Femur (tissue), 1 donor: ENCODE measurements at regions not wholly inside any gene's neighbourhood (a gene's known extent, or its start where the extent isn't known, plus 50 kb on each side); places are given as distances from the start of the nearest gene placed in this dataset.
A peak's percentile ranks its signal among the peaks of the same experiment; 100 is the strongest.

ENCODE experiments used
- DNase-seq: peaks from one replicate; pipeline ENCODE4 v3.0.0-alpha.2; 2017

- no peak for DNase-seq
Observed at GRCh38 chr15:92224843-92225242, 168.8 kb upstream of the ST8SIA2 start.

- no peak for DNase-seq
Observed at GRCh38 chr15:92226020-92226612, 167.6 kb upstream of the ST8SIA2 start.

DNA sequence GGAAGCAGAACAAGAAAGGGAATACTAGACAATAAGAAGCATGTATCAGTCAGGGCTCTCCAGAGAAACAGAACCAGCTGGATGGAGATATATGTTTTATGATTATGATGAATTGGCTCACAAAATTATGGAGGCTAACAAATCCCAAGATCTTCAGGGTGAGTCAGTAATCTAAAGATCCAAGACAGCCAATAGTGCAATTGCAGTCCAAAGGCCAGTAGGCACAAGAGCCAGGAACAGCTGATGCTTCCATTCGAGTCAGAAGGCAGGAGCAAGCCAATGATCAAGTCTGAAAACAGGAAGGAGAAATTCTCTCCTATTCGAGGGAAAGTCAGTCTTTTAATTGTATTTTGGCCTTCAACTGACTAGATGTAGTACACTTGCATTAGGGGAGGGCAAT lies 164.9 kb upstream of the ST8SIA2 start:
- no peak for DNase-seq

DNA sequence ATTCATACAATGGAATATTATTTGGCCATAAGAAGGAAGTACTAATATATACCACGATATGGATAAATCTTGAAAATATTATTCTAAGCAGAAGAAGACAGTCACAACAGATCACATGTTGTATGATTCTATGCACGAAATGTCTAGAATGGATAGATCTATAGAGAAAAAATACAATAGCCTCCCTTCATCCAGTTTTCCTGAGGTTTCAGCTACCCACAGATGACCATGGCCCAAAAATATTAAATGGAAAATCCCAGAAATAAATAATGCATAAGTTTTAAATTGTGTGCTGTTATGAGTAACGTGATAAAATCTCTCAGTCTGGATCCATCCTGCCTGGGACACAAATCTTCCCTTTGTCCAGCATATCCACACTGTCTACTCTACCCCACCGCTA lies 162.2 kb upstream of the ST8SIA2 start:
- DNase-seq = no peak

DNA sequence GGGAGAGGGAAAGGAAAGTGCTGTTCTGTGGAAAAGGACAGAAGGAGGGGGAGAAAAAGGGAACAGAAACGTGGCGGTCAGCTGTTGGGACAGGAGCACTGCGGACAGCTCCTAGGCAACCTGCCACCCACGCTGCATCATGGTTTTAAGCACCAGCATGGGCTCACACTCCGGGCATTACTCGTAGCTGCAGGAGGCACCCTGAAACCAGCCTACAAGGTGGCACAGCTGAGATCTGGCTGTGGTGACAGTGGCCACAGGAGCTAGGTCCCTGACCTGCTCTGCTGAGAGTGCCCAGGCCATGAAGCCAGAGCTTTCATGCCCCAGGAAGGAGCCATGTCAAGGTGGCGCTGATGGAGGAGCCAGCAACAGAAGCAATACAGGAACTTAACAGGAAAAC lies 161.4 kb upstream of the ST8SIA2 start:
- no peak for DNase-seq

GRCh38 chr15:92232876-92233275 lies 160.8 kb upstream of the ST8SIA2 start:
- DNase-seq = no peak

GRCh38 chr15:92243227-92243626 lies 150.5 kb upstream of the ST8SIA2 start:
- DNase-seq = no peak

DNA sequence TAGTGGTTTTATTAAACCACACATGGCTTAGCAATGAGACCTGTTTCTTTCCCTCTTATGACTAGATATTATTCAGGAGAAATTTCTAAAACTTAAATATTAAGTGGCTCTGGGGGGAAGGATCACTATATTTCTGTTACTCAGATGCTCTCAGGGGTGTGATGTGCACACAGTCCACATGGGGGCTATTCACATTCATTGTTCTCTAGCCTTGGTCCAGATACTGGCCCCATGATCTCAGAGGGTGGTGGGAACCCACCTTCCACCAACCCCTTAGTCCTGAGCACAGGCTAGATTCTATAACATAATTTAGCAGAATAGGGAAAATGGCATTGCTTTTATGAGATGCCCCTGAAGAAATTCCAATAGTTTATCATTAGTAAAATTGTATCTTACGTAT lies 149.0 kb upstream of the ST8SIA2 start:
- DNase-seq = no peak

- no peak for DNase-seq
Observed at GRCh38 chr15:92247649-92248242, 145.9 kb upstream of the ST8SIA2 start.

DNA sequence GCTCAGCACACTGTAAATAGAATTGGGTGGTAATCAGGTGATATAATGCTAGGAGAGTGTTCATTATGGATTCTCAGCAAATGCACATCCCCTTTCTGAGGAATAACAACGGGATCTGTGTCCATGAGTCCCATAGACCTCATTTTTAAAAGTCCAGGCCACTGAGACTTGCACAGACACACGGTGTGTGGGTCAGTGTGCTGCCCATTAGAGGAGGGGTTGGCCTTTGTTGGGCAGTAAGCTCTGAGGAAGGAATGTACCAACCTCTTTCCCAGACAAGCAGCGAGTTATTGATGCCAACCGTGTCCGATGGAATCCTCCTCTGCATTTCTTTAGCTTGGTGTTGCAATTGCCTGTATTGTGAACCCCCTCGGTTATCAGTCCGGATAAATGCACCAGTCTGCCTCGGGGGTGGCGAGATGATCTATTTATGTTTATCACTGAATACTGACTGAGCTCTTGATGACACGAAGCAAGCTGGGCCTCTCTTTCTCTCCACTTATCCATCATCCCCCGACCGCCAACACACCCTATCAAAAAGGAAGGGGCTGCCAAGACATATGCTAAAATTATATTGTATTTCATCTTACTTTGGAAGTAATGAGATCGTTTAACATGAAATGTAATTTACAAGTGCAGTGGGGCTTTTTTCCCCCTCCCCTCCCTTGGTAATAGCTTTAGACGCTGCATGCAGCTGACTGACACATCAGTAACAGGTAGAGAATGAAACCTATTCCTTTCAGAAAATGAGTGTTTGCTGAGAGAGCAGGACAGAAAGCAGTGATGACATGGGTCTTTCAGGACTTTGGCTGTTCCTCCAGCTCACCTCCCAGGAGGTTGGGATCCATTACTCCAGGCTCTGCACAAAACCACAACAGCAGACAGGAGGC lies 126.6 kb upstream of the ST8SIA2 start:
- no peak for DNase-seq

- DNase-seq = no peak
Observed at GRCh38 chr15:92268900-92269299, 124.8 kb upstream of the ST8SIA2 start.

DNA sequence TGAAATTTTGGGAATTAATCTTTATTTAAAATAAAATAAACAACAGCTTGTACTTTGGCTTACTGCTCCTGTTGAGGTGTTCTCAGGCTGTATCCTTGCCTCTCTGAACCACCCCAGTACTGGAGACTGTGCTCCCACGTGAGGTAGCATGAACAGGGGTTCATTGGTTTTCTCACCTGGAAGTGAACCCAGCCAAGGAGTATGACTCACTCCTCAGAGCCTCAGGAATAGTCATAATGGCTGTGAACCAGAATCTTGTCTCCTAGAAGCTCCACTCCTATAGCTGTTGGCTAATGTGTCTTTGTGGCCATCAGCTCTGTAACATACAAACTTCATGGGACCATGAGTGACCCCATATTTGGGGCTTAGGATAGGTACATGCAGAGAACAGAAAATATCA lies 122.5 kb upstream of the ST8SIA2 start:
- no peak for DNase-seq

- DNase-seq = no peak
Observed at GRCh38 chr15:92272106-92272505, 121.6 kb upstream of the ST8SIA2 start.

DNA sequence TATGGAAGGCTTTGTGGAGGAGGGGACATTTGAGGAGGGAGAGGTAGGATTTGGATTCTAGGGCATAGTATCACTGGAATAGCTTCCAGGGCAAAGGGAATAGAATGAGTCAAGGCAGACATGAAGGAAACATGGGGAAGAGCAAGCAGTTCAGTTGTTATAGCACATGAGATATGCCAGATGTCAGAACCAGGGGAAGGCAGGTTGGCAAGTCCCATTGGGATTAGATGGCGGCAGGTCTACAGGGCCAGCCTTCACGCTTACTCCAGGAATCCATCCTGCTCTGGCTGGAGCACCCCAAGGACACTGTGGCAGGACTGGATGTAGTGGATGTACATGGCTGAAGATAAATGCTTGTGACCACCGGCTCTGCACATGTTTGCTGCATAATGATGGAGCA lies 120.4 kb upstream of the ST8SIA2 start:
- DNase-seq = no peak

GRCh38 chr15:92273723-92274122 lies 120.0 kb upstream of the ST8SIA2 start:
- peak; percentile 30 for DNase-seq

- peak; percentile 21 for DNase-seq
Observed at GRCh38 chr15:92277776-92278175, 115.9 kb upstream of the ST8SIA2 start.

DNA sequence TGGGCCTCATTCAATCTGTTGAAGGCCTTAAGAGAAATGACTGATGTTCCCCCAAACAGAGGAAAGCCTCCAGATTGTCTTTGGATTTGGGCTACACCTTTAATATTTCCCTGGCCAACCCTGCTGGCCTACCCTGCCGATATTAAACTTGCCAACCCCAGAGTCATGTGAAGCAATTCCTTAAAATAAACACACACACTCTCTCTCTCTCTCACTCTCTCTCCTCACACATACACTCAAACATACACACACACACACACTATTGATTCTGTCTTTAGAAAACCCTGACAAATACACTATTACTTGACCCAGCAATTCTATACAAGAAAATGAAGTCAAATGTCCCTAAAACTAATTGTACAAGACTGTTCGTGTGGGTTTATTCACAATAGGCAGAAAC lies 109.9 kb upstream of the ST8SIA2 start:
- no peak for DNase-seq

DNA sequence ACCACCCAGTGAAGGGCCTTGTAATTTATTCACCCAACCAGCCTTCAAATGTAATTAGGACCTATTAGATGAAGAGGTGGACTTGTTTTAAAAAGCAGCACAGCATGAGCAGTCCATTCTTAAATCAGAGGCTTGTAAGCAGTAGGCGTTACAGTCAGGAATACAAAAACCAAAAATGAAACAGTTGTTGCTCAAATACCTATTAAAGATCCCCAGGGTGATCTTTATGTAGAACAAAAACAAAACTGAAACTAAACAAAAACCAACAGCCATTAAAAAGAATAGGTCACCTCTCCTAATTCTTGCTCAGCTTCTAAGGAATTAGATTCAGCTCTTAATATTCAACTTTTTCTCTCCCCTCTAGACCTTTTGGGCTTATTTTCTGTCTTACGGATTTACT lies 104.9 kb upstream of the ST8SIA2 start:
- no peak for DNase-seq

DNA sequence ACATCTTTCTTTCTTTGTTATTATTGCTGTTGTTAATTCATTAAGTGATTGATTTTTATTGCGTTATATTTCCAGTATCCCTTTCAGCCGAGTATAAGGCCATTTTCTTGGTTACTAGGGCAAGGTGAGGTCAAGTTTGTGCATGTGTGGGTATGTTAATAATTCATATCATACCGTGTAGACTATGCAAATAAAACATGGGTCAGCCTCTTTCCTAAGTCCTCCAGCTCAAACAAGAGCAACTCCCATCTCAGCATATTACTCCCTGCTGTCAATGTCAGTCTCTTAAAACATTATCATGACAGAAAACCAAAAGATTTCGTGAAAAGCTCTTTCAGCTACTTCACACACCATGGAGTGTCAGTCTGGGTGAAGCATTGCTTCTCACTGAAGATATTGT lies 103.9 kb upstream of the ST8SIA2 start:
- no peak for DNase-seq

DNA sequence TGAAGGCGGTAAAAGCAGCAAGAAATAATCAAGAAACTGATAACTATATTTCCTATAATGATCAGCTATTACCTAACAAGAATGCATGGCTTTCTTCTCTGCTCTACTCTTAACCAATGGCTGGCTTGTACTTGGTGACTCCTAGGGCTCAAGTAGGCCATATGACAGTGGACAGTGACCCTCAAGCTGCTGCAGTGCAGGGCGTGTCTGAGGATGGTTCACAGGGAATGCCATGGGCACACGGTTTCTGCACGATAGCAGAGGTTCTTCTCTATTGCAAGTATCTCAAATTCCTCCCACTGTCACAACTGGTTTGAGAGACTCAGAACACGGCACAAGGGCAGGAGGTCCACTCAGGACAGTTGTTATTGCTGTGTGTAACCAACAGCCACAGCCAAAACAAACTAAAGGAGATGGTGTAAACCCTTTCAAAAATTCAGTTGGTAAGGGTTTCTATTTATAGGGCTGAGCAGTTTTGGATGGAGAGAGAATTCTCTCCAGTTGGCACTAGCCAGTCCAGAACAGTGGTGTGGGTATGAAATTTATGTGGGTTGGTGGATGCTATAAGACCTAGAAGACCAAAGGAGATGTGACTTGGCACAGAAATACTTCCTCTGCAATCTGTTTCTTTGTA lies 103.2 kb upstream of the ST8SIA2 start:
- no peak for DNase-seq

DNA sequence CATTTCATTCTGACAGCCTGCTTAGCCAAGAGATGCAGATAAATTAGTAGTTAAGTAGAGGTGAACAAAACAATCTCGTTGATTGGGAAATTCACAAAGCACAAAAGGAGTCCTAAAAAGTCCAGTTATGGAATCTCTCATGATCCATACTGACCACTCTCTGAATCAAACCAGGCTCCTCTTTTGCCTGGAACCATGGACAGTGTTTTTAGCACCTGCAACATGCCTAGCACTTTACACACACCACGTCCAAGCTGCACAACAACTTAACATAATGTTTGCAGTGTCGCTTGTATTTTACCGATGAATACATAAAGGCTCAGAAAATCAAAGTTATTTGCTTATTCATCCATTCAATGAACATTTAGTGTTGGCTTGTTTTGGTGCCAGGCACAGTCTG lies 101.8 kb upstream of the ST8SIA2 start:
- DNase-seq = no peak

GRCh38 chr15:92294759-92295158 lies 98.9 kb upstream of the ST8SIA2 start:
- no peak for DNase-seq

DNA sequence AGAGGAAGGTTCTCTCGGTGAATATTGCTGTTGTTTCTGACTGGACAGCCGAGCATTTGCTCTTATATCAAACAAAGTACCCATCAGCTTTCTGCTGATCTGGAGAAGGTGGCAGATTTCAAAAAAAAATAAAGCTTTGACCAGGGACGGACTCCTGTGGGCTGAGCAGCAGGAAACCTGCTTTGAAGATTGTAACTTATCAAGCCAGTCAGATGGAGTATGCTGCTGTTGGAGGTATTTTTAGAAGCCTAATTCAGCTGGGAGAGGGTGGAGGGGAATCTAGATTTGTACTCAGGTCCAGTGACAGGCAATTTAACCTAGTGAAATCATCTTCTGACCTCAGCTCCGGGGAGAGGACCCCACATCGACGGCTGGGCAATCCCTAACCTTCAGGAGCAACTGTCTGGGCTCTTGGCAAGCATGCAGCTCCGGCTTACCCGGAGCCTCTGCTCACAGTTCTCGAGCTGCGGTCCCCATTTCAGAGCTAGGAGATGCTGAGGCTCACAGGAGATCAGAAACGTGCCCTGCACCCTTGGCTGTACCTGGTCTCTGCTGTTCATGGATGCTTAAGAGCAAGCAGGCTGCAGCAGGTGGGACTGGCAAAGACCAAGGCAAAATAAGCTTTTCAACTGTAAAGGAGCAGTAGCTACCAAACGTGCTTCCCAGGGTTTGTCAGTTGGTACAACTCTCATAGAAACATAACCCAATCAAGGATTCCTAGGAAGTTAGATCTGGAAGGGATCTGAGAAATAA lies 89.3 kb upstream of the ST8SIA2 start:
- no peak for DNase-seq
